ENCODE measurements at regions not wholly inside any gene's neighbourhood (a gene's known extent, or its start where the extent isn't known, plus 50 kb on each side); places are given as distances from the start of the nearest gene placed in this dataset.

GRCh38 chr15:94924057-94924456 is 692.7 kb downstream of the MCTP2 start (continued):
- no peak for TF ChIP-seq ATF3 (CRISPR knock-in tag; conservative IDR thresholded peaks at IDR 0.05)
- no peak for TF ChIP-seq TCF7 (CRISPR knock-in tag; IDR thresholded peaks at IDR 0.05; ENCODE audit: low read depth)
- no peak for TF ChIP-seq TEAD1 (CRISPR knock-in tag; IDR thresholded peaks at IDR 0.05)
- no peak for TF ChIP-seq SP1 (CRISPR knock-in tag; conservative IDR thresholded peaks at IDR 0.05)
- TF ChIP-seq CBFB (CRISPR knock-in tag; IDR thresholded peaks at IDR 0.05; ENCODE audit: low read depth) = no peak
- TF ChIP-seq GRHL2 (CRISPR knock-in tag; IDR thresholded peaks at IDR 0.05; ENCODE audit: insufficient replicate concordance, severe bottlenecking) = no peak
- TF ChIP-seq GTF2I (CRISPR knock-in tag; conservative IDR thresholded peaks at IDR 0.05) = no peak

- TF ChIP-seq PREB (CRISPR knock-in tag; IDR thresholded peaks at IDR 0.05; ENCODE audit: borderline replicate concordance) = no peak
- no peak for TF ChIP-seq ZNF317 (CRISPR knock-in tag; IDR thresholded peaks at IDR 0.05; ENCODE audit: borderline replicate concordance, low read depth)
- TF ChIP-seq IRF1 (CRISPR knock-in tag; IDR thresholded peaks at IDR 0.05) = no peak
- no peak for TF ChIP-seq USF2 (CRISPR knock-in tag; IDR thresholded peaks at IDR 0.05)
- no peak for TF ChIP-seq E2F5 (CRISPR knock-in tag; IDR thresholded peaks at IDR 0.05)
- TF ChIP-seq ELF4 (CRISPR knock-in tag; IDR thresholded peaks at IDR 0.05; ENCODE audit: low read depth) = no peak
- no peak for TF ChIP-seq SP1 (CRISPR knock-in tag; conservative IDR thresholded peaks at IDR 0.05)
- no peak for ATAC-seq
- POLR2A ChIA-PET = no interaction called here
These were observed 693.7 kb downstream of the MCTP2 start for GRCh38 chr15:94924971-94925598.

GRCh38 chr15:94925680-94926079 is 694.3 kb downstream of the MCTP2 start:
- Mint-ChIP-seq H3K36me3 (no peaks in the 10 kb centered on the region), H3K27me3 (ENCODE audit: low read depth) (no peaks in the 10 kb centered on the region), H3K9me3 (no peaks in the 10 kb centered on the region), H3K4me1 (no peaks in the 10 kb centered on the region), H3K4me3 (no peak overlapping the region), H3K27ac (no peak overlapping the region)
- ChIA-PET POLR2A (no interaction called here), CTCF (interaction anchor here (0.6 kb wide), 1 partner anchor 408 kb away, joined by 3 read pairs; no protein-coding TSS in a partner anchor)
- DNase-seq (ENCODE audit: low spot score) (no peak), ATAC-seq (no peak)
- no peak for TF ChIP-seq AFF4 (CRISPR knock-in tag; IDR thresholded peaks at IDR 0.05; ENCODE audit: borderline replicate concordance)
- no peak for TF ChIP-seq NR3C1 (CRISPR knock-in tag; conservative IDR thresholded peaks at IDR 0.05; ENCODE audit: low read depth)
- TF ChIP-seq GTF2I (CRISPR knock-in tag; conservative IDR thresholded peaks at IDR 0.05) = no peak
- TF ChIP-seq PREB (CRISPR knock-in tag; IDR thresholded peaks at IDR 0.05; ENCODE audit: borderline replicate concordance) = no peak
- TF ChIP-seq OVOL2 (CRISPR knock-in tag; IDR thresholded peaks at IDR 0.05; ENCODE audit: borderline replicate concordance) = no peak
- no peak for TF ChIP-seq ZNF232 (CRISPR knock-in tag; IDR thresholded peaks at IDR 0.05)
- no peak for TF ChIP-seq KAT7 (CRISPR knock-in tag; IDR thresholded peaks at IDR 0.05; ENCODE audit: borderline replicate concordance)
- no peak for TF ChIP-seq CREM (CRISPR knock-in tag; IDR thresholded peaks at IDR 0.05)

More at GRCh38 chr15:94924971-94925598, 693.7 kb downstream of the MCTP2 start:
- CTCF ChIA-PET = no interaction called here
- Mint-ChIP-seq H3K27me3 (ENCODE audit: low read depth) (no peaks in the 10 kb centered on the region), H3K4me3 (no peak overlapping the region), H3K36me3 (no peaks in the 10 kb centered on the region), H3K4me1 (no peaks in the 10 kb centered on the region), H3K9me3 (no peaks in the 10 kb centered on the region), H3K27ac (no peak overlapping the region)
- DNase-seq (ENCODE audit: low spot score) = no peak
